KMS-11 (cell line): ENCODE measurements at regions not wholly inside any gene's neighbourhood (a gene's known extent, or its start where the extent isn't known, plus 50 kb on each side); places are given as distances from the start of the nearest gene placed in this dataset.

ENCODE experiments used
- H2AFZ ChIP-seq: fragments of 200-600 bp; sonication (generic); 2 replicates; pipeline ENCODE4 v1.6.1; 2016; ENCODE audit warnings: antibody characterized with exemption, mixed run types, low read depth
- H3K27ac ChIP-seq: fragments of 200-600 bp; sonication (generic); 2 replicates; pipeline ENCODE4 v1.6.1; 2016; ENCODE audit warnings: mild to moderate bottlenecking, mixed run types
- H3K27me3 ChIP-seq: fragments of 200-600 bp; sonication (generic); 2 replicates; pipeline ENCODE4 v1.6.1; 2017; ENCODE audit warnings: mild to moderate bottlenecking, low read depth, mixed run types, moderate library complexity; ENCODE audit not compliant: insufficient read depth
- H3K36me3 ChIP-seq: fragments of 200-600 bp; sonication (generic); 2 replicates; pipeline ENCODE4 v1.6.1; 2017; ENCODE audit warnings: mild to moderate bottlenecking, mixed run types; ENCODE audit not compliant: insufficient read depth
- H3K4me1 ChIP-seq: fragments of 200-600 bp; sonication (generic); 2 replicates; pipeline ENCODE4 v1.6.1; 2016; ENCODE audit warnings: mild to moderate bottlenecking, low read depth, mixed run types; ENCODE audit not compliant: poor library complexity, severe bottlenecking
- H3K4me2 ChIP-seq: fragments of 200-600 bp; sonication (generic); 2 replicates; pipeline ENCODE4 v1.7.0; 2016; ENCODE audit warnings: mild to moderate bottlenecking, mixed run types
- H3K4me3 ChIP-seq: fragments of 200-600 bp; sonication (generic); IDR thresholded peaks from 2 replicates; pipeline ENCODE4 v1.6.1; 2017; ENCODE audit warnings: low read depth, low read length, mixed read lengths; ENCODE audit not compliant: insufficient read depth
- H3K79me2 ChIP-seq: fragments of 200-600 bp; sonication (generic); 2 replicates; pipeline ENCODE4 v1.6.1; 2016; ENCODE audit warnings: low read depth, mixed run types; ENCODE audit not compliant: insufficient read depth
- H3K9ac ChIP-seq: fragments of 200-600 bp; sonication (generic); 2 replicates; pipeline ENCODE4 v1.6.1; 2016; ENCODE audit warnings: mild to moderate bottlenecking, mixed run types
- H4K20me1 ChIP-seq: fragments of 200-600 bp; sonication (generic); 2 replicates; pipeline ENCODE4 v1.6.1; 2016; ENCODE audit warnings: mild to moderate bottlenecking, mixed run types; ENCODE audit not compliant: insufficient read depth
- CTCF ChIP-seq: fragments of 200-600 bp; sonication (generic); conservative IDR thresholded peaks from 2 replicates; pipeline ENCODE4 v1.6.1; 2017; ENCODE audit warnings: low read depth, mild to moderate bottlenecking, antibody characterized with exemption, low read length, moderate library complexity, mixed read lengths

DNA sequence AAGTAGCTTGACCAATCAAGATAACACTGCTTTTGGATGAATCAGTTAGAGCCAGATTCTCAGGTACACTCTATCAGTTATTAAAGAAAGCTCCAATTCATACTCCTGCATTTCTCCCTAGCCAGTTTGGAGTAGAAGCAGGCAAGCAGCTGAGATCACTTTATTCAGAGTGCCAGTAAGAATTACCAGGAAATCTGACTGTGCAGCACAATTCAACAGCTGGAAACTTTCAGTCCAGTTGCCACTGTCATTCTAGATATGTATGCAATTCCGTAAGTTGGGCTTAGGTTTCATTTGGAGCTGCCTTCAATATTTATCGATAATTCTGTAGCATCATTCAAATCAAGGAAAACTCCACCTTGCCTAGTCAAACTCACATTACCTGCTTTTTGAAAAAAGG is 2625.6 kb upstream of the PCDH20 start:
- Histone ChIP-seq H3K36me3 (no peaks in the 10 kb centered on the region), H4K20me1 (no peaks in the 10 kb centered on the region), H3K4me2 (no peak overlapping the region), H3K4me1 (no peaks in the 10 kb centered on the region), H3K9ac (no peak overlapping the region), H3K27ac (no peak overlapping the region), H3K79me2 (no peaks in the 10 kb centered on the region), H2AFZ (no peak overlapping the region), H3K27me3 (no peaks in the 10 kb centered on the region), H3K4me3 (no peak overlapping the region)
- TF ChIP-seq CTCF: no peak

- H2AFZ ChIP-seq: no peak overlapping the region
These were observed 2618.3 kb upstream of the PCDH20 start for GRCh38 chr13:64033921-64034320.

DNA sequence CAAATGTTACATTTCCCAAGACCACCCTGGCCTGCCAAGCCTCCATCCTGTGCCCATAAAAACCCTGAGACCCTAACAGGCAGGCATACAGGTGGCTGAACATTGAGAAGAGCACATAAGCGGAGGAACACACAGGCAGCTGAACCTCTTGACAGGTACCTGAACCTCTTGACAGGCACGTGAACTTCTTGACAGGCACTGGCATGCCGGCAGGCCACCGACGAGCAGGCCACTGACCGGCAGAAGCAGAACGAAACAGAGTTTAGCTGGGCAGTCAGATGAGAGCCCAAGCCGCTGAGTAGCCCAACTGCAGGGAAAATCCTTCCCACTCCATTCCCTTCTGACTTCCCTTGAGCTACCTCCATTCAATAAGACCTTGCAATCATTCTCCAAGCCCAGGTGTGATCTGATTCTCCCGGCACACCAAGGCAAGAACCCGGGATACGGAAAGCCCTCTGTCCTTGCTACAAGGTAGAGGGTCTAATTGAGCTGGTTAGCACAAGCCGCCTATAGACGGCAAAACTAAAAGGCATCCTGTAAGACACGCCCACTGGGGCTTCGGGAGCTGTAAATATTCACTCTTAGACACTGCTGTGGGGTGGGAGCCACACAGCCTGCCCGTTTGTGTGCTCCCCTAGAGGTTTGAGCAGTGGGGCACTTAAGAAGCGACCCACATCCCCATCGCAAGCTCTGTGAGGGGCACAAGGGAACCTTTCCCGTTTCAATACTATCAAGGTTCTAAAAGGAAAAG is 2613.9 kb upstream of the PCDH20 start:
- Histone ChIP-seq H3K4me3 (no peak overlapping the region), H2AFZ (no peak overlapping the region), H3K79me2 (no peaks in the 10 kb centered on the region), H3K36me3 (no peaks in the 10 kb centered on the region), H3K27me3 (no peaks in the 10 kb centered on the region), H3K4me2 (no peak overlapping the region), H3K9ac (no peak overlapping the region), H3K4me1 (no peaks in the 10 kb centered on the region), H3K27ac (no peak overlapping the region), H4K20me1 (no peaks in the 10 kb centered on the region)
- no peak for TF ChIP-seq CTCF

More at GRCh38 chr13:64033921-64034320, 2618.3 kb upstream of the PCDH20 start:
- no peaks in the 10 kb centered on the region for H3K4me1 ChIP-seq
- H3K9ac ChIP-seq: no peak overlapping the region
- no peaks in the 10 kb centered on the region for H3K79me2 ChIP-seq
- H3K36me3 ChIP-seq: no peaks in the 10 kb centered on the region
- no peak overlapping the region for H3K27ac ChIP-seq
- H4K20me1 ChIP-seq: no peaks in the 10 kb centered on the region
- H3K4me2 ChIP-seq: no peak overlapping the region
- TF ChIP-seq CTCF: no peak
- no peak overlapping the region for H3K4me3 ChIP-seq
- no peaks in the 10 kb centered on the region for H3K27me3 ChIP-seq

DNA sequence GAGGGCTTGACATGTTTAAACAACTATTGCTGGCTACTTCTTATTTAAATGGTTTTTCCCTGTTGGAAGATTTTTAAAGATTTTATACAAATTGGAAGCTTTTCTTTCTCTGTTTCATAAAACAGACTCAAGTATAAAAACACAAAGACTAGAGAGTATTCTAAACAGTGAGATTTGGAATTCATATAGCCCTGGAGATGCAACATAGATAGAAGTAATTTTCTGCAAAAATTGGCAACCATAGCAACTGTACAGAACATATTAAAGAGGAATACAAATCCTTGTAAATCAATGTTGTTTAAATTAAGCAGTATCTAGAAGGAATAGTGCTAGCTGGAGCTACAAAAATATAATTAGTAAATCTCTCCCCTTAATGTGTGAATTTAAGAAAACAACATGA is 2612.9 kb upstream of the PCDH20 start:
- H4K20me1 ChIP-seq: no peaks in the 10 kb centered on the region
- no peak overlapping the region for H3K4me3 ChIP-seq
- no peak overlapping the region for H3K9ac ChIP-seq
- no peak overlapping the region for H2AFZ ChIP-seq
- H3K36me3 ChIP-seq: no peaks in the 10 kb centered on the region
- H3K79me2 ChIP-seq: no peaks in the 10 kb centered on the region
- no peak overlapping the region for H3K27ac ChIP-seq
- no peak overlapping the region for H3K4me2 ChIP-seq
- no peaks in the 10 kb centered on the region for H3K4me1 ChIP-seq
- TF ChIP-seq CTCF: no peak
- no peaks in the 10 kb centered on the region for H3K27me3 ChIP-seq
